ENCODE measurements at regions not wholly inside any gene's neighbourhood (a gene's known extent, or its start where the extent isn't known, plus 50 kb on each side); places are given as distances from the start of the nearest gene placed in this dataset.

DNA sequence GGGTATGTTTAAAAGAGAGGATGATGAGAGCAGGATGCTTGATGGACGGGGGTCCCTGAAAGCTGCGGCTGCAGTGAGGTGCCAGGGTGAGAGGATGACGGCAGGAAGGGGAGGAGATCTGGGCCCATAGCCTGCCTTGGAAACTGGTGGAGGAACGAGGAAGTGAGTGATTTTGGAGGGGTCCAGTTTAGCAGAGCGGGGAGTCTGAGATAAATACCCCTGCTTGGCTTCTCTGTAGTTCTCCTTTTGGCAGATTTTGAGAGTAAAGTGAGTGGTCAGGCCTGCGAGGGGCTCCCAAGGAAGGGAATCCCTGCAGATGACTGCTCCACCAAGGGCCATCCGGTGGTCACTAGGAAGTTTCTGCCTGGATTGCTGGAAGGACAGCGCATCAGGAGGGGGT, 98.5 kb upstream of the PTCH1 start:
- TF ChIP-seq, protein P1, sequence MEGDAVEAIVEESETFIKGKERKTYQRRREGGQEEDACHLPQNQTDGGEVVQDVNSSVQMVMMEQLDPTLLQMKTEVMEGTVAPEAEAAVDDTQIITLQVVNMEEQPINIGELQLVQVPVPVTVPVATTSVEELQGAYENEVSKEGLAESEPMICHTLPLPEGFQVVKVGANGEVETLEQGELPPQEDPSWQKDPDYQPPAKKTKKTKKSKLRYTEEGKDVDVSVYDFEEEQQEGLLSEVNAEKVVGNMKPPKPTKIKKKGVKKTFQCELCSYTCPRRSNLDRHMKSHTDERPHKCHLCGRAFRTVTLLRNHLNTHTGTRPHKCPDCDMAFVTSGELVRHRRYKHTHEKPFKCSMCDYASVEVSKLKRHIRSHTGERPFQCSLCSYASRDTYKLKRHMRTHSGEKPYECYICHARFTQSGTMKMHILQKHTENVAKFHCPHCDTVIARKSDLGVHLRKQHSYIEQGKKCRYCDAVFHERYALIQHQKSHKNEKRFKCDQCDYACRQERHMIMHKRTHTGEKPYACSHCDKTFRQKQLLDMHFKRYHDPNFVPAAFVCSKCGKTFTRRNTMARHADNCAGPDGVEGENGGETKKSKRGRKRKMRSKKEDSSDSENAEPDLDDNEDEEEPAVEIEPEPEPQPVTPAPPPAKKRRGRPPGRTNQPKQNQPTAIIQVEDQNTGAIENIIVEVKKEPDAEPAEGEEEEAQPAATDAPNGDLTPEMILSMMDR (conservative IDR thresholded peaks at IDR 0.05; ENCODE audit: low read length): no peak
- no peak for TF ChIP-seq EZH2phosphoT487 (IDR thresholded peaks at IDR 0.05; ENCODE audit: borderline replicate concordance)
